HG02885 (cell line): ENCODE measurements at regions not wholly inside any gene's neighbourhood (a gene's known extent, or its start where the extent isn't known, plus 50 kb on each side); places are given as distances from the start of the nearest gene placed in this dataset.
"Not testable (repeated sequence)": the region's sequence is repeated elsewhere in the genome, so short reads cannot be mapped to it uniquely, and the experiment has no call there.

Experiments
- ATAC-seq: cut with Tn5 transposase; IDR thresholded peaks from one replicate; pipeline ENCODE4 v1.9.1; 2021; ENCODE audit warnings: mild to moderate bottlenecking; ENCODE audit not compliant: unreplicated experiment, poor library complexity

DNA sequence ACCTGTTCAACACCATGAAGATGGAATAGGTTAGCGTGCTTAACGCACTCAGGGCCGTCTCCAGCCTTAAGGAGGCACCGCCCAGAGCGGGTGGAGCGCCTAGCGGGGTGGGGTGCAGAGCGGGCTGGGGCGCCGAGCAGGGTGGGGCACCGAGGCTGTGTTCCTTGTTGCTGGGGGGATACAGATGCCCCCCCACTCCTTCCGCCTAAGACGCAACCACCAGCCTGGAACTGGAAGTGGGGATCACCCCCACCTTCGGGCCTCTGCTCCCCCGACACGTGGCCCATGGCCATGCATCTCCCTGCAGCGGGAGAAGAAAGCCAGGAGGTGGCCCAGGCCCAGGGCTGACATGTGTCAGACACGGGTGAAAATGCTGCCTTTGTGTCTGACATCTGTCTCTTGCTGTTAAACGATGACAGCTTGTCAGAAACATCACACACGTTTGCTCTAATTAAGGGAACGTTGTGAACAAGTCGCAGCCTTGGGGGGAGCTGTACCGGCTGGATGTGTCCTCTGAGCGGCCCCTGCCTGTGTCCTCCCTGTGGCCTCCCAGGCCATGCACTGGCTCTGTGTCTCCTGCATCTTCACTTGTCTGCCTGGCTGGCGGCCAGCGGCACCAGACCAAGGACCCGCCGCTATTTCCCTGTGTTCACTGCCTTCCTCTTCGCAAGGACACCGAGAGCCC lies 192.5 kb downstream of the LAT start:
- not testable (repeated sequence) for ATAC-seq

DNA sequence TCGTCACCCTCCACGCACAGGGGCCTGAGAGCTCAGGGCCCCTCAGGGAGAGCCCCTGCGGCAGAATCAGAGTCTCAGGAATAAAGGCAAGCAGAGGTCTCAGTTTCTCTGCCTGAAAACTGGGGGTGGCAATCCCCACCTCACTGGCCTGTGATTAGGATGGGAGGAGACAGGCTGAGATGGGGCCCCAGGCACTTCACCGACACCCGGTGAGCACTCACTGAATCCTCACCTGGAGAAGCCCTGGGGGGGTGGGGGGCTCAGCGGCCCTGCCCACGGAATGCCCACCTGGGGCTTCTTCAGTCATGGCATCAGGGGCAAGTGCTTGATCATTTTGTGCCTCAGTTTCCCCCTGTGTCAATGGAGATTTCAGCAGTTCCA lies 192.0 kb downstream of the LAT start:
- ATAC-seq = not testable (repeated sequence)

DNA sequence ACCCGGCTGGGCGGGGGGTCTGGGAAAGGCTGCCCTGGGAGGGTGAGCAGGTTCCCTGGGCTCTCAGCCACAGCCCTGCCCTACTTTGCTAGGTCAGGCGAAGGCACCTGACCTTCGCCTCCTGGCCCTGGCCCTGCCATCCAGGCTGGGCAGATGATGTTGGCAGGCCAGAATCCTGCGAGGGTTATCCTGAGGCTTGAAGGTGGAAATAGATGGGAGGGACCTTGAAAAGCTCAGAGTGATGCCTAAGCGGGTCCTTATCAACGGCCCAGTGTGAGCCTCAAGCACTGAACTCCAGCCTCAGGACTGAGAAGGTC lies 191.3 kb downstream of the LAT start:
- not testable (repeated sequence) for ATAC-seq

DNA sequence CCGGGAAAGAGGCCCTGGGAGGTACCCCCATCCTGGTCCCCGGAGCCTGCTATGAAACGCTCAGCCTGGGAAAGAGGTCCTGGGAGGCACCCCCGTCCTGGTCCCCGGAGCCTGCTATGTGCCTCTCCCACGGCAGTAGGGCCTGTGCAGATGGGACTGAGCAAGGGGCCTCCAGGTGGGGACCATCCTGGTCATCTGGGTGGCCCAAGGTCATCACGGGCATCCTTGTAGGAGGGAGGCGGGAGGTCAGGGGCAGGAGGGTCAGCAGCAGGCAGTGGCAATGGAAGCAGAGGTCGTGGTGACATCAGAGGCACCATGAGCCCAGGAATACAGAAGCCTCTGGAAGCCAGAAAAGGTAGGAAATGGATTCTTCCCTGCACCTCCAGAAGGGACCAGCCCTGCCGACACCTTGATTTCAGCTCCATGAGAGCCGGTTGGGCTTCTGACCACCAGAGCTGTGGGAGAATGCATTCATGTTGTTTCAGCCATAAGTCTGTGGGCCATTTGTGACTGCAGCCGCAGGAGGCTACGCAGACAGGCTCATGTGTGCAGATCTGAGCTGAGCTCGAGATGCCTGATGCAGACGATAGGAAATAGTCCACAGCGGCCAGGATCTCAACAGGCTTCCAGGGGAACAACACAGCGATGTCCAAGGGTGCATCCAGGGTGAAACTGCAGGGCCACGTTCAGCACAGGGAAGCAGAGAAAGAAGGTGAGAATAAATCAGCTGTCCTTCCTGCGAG lies 190.7 kb downstream of the LAT start:
- not testable (repeated sequence) for ATAC-seq

DNA sequence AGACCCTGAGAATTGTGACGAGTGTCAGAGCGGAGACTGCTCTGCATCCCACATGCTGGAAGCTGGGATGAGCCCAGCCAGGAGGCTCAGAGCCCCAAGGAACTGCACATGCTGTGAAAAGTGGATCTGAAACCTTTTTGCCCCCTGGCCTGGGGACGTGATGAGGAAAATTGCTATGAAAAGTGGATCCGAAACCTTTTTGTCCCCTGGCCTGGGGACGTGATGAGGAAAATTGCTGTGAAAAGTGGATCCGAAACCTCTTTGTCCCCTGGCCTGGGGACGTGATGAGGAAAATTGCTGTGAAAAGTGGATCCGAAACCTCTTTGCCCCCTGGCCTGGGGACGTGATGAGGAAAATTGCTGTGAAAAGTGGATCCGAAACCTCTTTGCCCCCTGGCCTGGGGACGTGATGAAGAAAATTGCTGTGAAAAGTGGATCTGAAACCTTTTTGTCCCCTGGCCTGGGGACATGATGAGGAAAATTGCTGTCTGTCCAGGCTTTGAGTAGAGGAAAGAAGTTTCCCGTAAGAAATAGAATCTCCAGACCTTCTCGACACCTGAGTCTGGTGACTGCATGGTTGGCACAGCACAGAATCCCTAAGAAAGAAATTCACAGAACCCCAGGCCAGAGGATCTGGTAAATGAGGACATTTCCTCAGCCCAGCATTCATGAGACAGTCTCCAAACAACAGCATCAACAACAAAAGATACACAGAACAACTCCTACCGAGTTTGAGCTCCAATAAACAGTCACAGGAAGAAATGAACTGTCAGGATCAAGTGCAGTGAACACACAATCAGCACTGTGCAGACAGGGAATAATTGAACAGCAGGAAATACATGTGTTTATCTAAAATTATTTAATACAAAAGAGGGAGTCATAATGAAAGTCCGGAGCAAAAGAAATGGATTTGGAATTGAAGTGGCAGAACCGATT lies 188.8 kb downstream of the LAT start:
- ATAC-seq = not testable (repeated sequence)

DNA sequence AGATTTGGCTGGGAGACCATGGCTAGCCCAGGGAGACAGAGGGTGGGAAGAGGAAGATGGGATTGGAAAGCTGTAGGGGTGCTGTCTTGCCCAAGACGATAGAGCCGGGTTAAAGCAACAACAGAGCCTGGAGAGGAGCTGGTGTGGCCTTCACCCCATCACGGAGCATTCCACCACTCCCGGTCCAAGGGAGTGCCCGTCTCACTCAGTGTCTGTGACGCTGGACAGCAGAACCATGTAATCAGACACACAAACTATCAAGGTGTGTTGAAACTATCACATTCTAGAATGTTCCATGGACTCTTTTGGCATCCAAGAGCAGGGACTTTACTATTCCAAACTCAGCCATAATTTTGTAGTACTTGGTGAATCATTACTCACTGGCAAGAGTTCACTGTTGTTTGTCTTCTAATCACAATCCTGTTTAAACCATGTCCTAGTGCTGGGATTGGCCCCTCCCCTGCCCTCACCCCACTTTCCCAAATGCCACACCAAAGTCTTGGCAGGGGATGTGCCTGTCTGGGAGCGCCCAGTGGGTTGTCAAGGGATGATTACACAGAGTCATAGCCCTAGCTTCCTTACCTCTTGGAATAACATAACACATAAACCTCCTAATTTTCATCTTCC lies 187.4 kb downstream of the LAT start:
- not testable (repeated sequence) for ATAC-seq

DNA sequence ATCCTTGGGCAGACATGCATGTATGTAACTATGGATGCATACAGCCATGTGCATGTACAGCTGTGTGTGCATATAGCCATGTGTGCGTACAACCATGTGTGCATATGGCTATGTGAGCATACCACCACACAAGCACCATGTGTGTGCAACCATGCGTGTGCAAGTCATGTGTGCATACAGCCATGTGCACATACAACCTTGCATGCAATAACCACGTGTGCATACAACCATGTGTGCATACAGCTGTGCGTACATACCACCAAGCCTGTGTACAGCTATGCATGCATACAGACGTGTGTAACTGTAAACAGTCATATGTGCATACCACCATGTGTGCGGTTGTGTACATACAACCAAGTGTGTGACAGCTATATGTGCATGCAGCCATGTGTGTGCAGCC lies 186.4 kb downstream of the LAT start:
- ATAC-seq = not testable (repeated sequence)

DNA sequence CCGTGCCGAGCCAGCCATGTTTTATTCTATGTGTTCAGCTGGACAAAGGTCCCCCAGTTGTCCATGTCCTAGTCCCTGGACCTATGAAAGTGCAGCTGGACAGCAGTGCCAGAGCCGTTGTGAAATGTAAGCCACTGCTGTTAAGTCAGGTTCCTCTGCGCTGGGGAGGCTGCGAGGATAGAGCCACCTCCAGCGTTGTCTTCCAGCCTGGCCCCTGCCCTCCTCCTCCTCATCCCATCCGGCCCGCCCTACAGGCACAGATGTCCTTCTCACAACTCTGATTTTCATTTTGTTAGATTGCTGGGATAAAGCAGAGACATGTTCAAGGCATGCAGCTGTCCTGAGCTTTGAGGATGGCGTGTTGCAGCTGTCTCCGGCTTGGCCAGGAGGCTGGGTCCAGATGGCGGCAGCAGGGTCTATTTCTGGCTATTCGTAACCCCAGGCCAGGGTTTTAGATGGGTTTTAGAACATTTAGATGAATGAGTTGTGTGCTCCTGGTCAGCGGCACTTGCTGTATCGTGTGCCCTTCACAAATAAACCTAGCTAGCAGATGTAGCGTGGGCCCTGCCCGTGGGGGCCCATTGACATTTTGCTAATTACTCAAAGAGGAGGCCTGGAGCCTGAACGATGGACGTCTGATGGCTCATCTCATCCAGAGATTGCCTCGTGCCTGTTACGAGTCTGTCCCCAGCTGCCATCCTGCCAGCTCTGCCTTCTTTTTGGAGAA lies 185.7 kb downstream of the LAT start:
- ATAC-seq = not testable (repeated sequence)

DNA sequence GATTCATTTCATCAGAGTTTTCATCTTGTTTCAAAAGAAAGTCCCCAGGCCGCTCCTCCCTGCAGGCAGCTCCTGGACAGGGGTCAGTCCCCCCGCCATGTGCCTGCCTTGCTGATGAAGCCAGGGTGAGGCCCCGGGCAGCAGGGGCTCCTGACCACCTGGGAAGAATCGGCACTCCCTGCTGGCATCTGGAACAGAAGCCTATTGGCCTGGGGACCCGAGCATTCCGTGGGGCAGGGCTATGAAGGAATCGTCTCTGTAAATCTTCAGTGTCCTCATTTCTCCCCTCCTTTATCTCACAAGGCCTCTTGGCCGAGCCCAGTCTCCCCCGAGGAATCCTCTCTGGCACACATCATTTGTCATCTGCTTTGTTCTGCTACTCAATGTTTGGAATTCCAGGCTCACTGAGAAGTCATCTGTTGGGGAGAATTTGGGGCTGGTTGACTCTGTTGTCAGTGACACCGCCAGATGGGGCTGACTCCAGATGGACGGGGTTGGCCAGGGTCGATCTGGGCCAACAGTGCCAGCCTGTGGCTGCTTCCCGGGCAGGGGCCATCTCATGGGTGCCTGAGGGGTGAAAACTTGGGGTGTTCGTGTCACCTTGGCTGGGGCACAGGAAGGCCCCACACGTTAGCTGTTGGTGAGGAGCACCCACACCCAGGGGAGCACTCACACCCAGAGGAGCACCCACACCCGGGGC lies 184.6 kb downstream of the LAT start:
- not testable (repeated sequence) for ATAC-seq

DNA sequence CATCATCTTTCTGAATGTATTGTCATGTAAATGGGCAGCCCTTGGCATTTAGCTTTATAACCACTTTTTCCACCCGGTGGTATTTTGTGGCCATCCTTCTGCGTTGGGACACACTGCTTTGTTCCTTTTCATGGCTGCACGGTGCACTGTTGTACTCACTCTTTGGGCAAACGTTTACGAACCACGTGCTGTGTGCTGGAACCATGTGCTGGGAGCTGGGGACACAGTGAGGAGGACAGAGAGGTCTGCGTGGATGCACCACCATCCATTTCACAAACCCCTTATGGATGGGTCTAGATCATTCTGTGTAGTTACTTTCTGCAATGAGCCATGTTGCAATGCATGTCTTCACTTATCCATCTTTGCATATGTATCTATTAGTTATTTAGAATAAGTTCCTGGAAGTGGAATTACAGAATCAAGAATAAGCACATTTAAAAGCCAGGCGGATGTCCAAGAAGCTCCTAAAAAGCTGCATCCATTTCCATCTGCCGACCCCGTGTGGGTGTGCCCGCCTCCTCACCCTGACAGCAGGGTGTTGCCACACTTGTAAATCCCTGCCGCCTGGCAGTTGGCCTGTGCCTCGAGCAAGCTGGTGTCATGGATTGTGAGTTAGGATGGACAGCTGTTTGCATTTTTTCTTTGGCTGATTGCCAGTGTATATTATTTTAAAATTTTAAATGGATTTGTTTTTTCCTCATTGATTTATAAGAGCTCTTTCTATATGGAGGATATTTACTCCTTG lies 183.8 kb downstream of the LAT start:
- not testable (repeated sequence) for ATAC-seq

DNA sequence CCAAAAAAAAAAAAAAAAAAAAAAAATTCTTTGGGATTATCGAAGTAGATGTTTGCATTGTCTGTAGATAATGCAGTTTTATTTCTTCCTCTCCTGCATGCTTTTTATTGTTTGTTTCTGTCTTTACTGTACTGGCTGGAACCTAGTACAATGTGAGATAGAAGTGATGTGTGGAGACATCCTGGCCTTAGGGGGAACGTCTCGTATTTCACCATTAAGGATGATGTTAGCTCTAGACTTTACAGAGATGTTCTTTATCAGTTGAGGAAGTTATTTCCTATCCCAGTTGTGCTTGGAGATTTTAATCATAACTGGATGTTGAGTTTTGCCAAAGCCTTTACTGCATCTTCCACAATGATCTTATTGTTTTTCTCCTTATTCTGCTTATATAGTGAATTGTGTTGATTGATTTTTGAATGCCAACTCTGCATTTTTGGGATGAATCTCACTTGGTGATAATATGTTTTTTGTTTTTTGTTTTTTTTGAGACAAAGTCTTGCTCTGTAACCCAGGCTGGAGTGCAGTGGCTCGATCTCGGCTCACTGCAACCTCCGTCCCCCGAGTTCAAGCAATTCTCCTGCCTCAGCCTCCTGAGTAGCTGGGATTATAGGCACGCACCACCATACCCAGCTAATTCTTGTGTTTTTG lies 179.7 kb downstream of the LAT start:
- ATAC-seq = not testable (repeated sequence)

DNA sequence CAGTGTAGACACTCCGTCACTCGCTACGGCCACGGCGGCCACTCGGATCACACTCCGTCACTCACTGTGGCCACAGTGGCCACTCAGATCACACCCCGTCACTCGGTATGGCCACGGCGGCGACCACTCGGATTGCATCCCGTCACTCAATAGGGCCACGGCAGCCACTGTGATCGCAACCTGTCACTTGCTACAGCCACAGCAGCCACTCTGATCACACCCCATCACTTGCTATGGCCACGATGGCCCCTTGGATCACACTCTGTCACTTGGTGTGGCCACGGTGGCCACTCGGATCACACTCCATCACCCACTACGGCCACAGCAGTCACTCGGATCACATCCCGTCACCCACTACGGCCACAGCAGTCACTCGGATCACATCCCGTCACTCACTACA lies 175.3 kb downstream of the LAT start:
- not testable (repeated sequence) for ATAC-seq

DNA sequence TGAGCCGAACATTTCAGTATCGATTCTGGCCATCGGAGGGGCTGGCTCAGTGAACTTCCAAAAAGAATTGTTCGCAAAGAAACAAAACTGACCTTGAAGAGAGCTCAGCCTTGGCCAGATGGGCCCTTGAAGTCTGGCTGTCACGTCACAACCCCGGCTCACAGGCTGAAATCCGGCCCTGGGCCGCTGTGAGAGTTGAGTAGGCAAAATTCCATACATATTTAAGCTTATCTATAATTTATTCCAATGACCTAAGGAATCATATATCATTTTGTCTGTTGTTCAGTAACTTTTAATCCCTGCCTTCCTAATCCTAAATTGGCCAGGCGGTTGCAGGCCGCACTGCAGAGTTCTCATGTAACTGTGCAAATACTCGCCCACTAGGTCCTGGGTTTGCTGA lies 174.8 kb downstream of the LAT start:
- not testable (repeated sequence) for ATAC-seq

DNA sequence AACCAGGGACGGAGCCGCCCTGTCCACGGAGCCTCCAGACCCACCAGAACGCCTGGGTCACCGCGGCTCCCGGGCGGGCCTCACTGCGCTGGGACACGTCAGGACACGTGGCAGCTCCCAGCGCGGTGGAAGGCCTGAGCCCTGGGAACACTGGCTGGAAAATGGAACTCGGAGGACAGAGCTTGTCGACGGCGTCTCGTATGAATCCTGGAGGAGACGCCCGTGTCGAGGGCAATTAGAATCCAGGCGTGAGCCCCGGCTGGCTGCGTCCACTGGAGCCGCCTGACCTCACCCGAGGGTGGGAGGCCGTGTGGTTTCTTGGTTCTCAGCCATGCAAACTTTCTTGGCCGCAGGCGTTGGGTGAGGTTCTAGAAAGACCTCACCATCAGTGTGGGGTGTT lies 173.9 kb downstream of the LAT start:
- ATAC-seq = no peak

DNA sequence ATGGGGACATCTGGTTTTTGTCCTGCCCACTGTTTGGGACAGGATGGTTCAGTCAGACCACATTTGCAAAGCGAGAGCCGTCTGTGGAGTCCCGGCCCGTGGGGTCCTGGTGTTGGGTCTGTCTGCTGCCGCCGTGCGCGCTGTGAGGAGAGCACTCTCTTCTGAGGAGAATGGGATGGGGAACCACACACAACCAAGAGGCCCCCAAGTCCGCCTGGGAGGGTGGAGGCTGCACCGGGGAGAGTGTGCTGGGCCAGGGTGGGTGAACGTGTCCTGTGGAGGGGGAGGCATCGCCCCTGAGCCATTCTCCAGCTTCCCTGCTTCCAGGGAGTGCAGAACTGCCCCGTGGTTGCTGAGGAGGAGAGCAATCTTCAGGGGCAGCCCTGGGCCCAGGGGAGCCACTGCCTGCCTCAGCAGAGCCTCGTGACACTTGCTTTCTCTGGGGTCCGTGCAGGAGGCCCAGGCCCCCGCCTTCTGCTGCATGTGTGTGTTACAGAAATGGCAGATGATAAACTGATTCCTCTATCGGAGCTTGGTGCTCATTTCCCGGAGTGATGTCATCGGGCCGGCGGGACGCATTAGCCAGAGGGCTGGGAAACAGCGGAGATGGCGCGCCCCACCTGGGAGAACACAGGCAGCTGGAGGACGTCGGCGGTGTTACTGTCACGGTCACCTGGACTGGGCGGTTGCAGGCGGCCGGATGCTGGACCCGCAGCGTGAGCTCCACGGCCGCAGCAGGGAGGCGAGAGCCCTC lies 173.4 kb downstream of the LAT start:
- ATAC-seq = not testable (repeated sequence)

DNA sequence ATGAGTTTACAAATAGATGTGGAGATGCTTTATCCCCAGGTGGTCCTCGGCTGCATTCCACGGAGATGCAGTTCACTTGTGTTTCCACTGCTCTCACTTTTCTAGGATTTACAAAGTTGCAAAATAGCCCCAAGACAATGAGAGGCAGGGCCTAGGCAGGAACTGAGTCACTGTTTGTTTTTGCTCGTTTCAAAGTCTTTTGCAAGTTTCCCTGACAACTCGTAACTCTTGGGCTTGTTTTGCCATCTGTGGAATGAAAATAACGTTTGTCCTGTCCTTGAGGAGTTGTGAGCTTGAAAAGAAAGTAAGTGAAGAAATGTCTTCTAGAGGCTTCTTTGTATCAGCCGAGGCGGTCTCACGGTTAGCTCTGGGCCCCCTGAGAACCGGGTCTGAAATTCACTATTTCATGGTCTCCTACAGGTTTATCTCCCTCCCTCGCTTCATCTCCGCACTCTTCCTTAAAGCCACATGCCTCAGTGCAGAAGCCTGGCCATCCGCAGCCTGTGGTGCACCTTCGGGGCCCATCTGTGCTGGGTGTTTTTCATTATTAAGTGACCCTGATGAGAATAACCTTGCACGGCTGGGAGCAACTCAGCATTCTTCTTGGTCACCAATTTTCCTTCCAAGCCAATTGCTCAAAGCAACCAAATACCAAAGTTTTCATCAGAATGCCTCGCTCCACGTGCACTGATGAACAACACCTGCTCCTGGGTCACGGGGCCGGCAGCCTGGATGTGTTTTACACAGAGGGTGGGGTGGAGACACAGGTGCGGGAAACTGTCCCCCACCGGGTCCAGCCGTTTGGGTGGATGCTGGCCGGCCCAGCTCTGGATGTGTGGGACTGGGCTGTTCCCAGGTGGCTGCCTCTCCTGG lies 172.4 kb downstream of the LAT start:
- ATAC-seq = not testable (repeated sequence)
